Coronary artery (tissue), 2 donors: ENCODE measurements at regions not wholly inside any gene's neighbourhood (a gene's known extent, or its start where the extent isn't known, plus 50 kb on each side); places are given as distances from the start of the nearest gene placed in this dataset.

Source experiments
- DNase-seq: peaks from one replicate; pipeline ENCODE4 v3.0.0-alpha.2; 2017; ENCODE audit warnings: low spot score
- H3K27ac ChIP-seq, 2 donors: fragments of 200-600 bp; sonication (generic); one replicate each; pipeline ENCODE4 v1.5.1; 2016 to 2019
- H3K4me3 ChIP-seq: fragments of 200-600 bp; sonication (generic); 2 replicates; pipeline ENCODE4 v1.5.1; 2016; ENCODE audit warnings: mild to moderate bottlenecking, moderate library complexity
- CTCF ChIP-seq: fragments of 200-600 bp; sonication (generic); IDR thresholded peaks from one replicate; pipeline ENCODE4 v1.5.1; 2019; ENCODE audit warnings: antibody characterized with exemption

GRCh38 chr7:130891254-130892094 lies 157.5 kb upstream of the KLF14 start:
- peak overlapping the region; percentile 59 for H3K4me3 ChIP-seq
- peak overlapping the region; percentile 90 to 92 for H3K27ac ChIP-seq
- DNase-seq, result peak; percentile 90
- TF ChIP-seq CTCF, result no peak

- TF ChIP-seq CTCF, result no peak
- Histone ChIP-seq H3K27ac (peak overlapping the region; percentile 83 to 87), H3K4me3 (no peak overlapping the region)
- no peak for DNase-seq
Observed at GRCh38 chr7:130893441-130893894, 159.5 kb upstream of the KLF14 start.

GRCh38 chr7:130894146-130894908 lies 160.3 kb upstream of the KLF14 start:
- Histone ChIP-seq H3K27ac (peak overlapping the region; percentile 83 to 87), H3K4me3 (no peak overlapping the region)
- TF ChIP-seq CTCF, result no peak
- no peak for DNase-seq

- no peak overlapping the region for H3K4me3 ChIP-seq
- no peak for TF ChIP-seq CTCF
- DNase-seq, result no peak
- H3K27ac ChIP-seq, result peak overlapping the region; percentile 83 to 87
Observed at GRCh38 chr7:130894909-130895750, 161.1 kb upstream of the KLF14 start.

- no peak for TF ChIP-seq CTCF
- Histone ChIP-seq H3K27ac (peak overlapping the region; percentile 45 to 83), H3K4me3 (no peak overlapping the region)
- no peak for DNase-seq
Observed at GRCh38 chr7:130896051-130896881, 162.3 kb upstream of the KLF14 start.

GRCh38 chr7:130896898-130897514 lies 163.0 kb upstream of the KLF14 start:
- H3K27ac ChIP-seq, result peak overlapping the region; percentile 45 to 58
- peak; percentile 72 for TF ChIP-seq CTCF
- peak; percentile 85 for DNase-seq
- H3K4me3 ChIP-seq, result no peak overlapping the region
